UCSD-AML1 (cell line): ENCODE measurements at regions not wholly inside any gene's neighbourhood (a gene's known extent, or its start where the extent isn't known, plus 50 kb on each side); places are given as distances from the start of the nearest gene placed in this dataset.

ENCODE experiments used
- DNase-seq: peaks from one replicate; lab custom pipeline; 2025; ENCODE audit not compliant: unreplicated experiment; lab: John Stamatoyannopoulos, UW

GRCh38 chr3:64278625-64279024, 53.4 kb upstream of the PRICKLE2 start:
- no peak for DNase-seq

- DNase-seq, result no peak
Measured at GRCh38 chr3:64276131-64276530, 50.9 kb upstream of the PRICKLE2 start.
